ENCODE measurements at regions not wholly inside any gene's neighbourhood (a gene's known extent, or its start where the extent isn't known, plus 50 kb on each side); places are given as distances from the start of the nearest gene placed in this dataset.

DNA sequence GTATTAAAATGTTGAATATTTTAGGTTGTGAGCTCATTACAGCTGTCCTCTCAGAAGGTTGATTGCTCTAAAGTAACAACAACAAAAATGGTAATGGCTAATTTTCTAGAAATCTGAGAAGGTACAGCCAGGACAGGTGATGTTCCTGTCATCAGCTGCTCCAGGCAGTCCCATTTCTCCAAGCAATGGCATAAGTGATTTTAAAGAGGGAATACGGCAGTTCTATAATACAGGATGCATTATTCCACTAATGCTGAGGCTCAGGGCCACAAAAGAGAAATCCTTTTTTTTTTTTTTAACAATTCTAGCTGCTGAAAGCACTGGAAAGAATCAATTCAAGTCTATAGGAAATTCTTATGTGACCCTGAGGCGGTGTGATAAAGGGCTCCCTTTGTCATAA is 199.9 kb downstream of the PMAIP1 start:
- H3K9me3 ChIP-seq (ENCODE audit: insufficient read depth, low read length) = no peaks in the 10 kb centered on the region

DNA sequence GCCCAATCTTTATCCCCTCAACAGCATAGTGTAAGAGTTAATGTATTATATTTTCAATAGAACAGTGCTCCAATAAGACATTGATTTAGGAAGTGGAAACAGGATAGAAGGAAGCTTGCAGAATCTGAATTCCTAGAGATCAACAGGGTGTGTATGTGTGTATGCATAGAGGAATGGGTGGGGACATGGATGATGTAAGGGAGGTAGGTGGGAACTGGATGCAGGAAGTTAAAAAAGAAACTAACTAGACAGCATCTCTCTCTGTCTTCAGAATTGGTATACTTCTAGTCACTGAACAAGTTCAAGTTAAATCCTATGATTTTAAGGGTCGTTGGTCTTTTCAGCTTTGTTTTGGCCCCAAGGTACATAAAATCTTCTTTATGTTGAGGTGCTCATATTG is 196.6 kb downstream of the PMAIP1 start:
- Histone ChIP-seq H4K20me1 (ENCODE audit: low read depth, low read length) (no peaks in the 10 kb centered on the region), H3K4me2 (ENCODE audit: low read depth, low read length, poor library complexity, severe bottlenecking) (no peak overlapping the region), H3K9me2 (replicated peaks; ENCODE audit: insufficient read depth, low read length) (no peaks in the 10 kb centered on the region), H3K9me3 (ENCODE audit: insufficient read depth, low read length) (no peaks in the 10 kb centered on the region), H3K4me3 (ENCODE audit: insufficient read depth, low read length, poor library complexity, severe bottlenecking) (no peak overlapping the region), H3F3A (ENCODE audit: insufficient read depth) (no peaks in the 10 kb centered on the region), H2AFZ (ENCODE audit: low read depth, low read length, severe bottlenecking) (no peak overlapping the region), H3K79me2 (ENCODE audit: insufficient read depth, low read length) (no peaks in the 10 kb centered on the region), H3K27ac (ENCODE audit: low read depth, low read length) (no peak overlapping the region), H3K36me3 (ENCODE audit: low read length) (no peaks in the 10 kb centered on the region), H3K9ac (ENCODE audit: low read length) (no peak overlapping the region), H3K27me3 (ENCODE audit: low read length) (no peaks in the 10 kb centered on the region)
- TF ChIP-seq, protein P1, sequence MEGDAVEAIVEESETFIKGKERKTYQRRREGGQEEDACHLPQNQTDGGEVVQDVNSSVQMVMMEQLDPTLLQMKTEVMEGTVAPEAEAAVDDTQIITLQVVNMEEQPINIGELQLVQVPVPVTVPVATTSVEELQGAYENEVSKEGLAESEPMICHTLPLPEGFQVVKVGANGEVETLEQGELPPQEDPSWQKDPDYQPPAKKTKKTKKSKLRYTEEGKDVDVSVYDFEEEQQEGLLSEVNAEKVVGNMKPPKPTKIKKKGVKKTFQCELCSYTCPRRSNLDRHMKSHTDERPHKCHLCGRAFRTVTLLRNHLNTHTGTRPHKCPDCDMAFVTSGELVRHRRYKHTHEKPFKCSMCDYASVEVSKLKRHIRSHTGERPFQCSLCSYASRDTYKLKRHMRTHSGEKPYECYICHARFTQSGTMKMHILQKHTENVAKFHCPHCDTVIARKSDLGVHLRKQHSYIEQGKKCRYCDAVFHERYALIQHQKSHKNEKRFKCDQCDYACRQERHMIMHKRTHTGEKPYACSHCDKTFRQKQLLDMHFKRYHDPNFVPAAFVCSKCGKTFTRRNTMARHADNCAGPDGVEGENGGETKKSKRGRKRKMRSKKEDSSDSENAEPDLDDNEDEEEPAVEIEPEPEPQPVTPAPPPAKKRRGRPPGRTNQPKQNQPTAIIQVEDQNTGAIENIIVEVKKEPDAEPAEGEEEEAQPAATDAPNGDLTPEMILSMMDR (IDR thresholded peaks at IDR 0.05; ENCODE audit: insufficient read depth, low read length, poor library complexity, severe bottlenecking) = no peak
- TF ChIP-seq EZH2phosphoT487 (conservative IDR thresholded peaks at IDR 0.05; ENCODE audit: low read length) = no peak

More for the DNA sequence above, 199.9 kb downstream of the PMAIP1 start:
- Histone ChIP-seq H3K27me3 (ENCODE audit: low read length) (no peaks in the 10 kb centered on the region), H3K79me2 (ENCODE audit: insufficient read depth, low read length) (no peaks in the 10 kb centered on the region), H4K20me1 (ENCODE audit: low read depth, low read length) (no peaks in the 10 kb centered on the region), H3F3A (ENCODE audit: insufficient read depth) (no peaks in the 10 kb centered on the region), H2AFZ (ENCODE audit: low read depth, low read length, severe bottlenecking) (no peak overlapping the region), H3K9ac (ENCODE audit: low read length) (no peak overlapping the region), H3K4me2 (ENCODE audit: low read depth, low read length, poor library complexity, severe bottlenecking) (no peak overlapping the region), H3K9me2 (replicated peaks; ENCODE audit: insufficient read depth, low read length) (no peaks in the 10 kb centered on the region), H3K27ac (ENCODE audit: low read depth, low read length) (no peak overlapping the region), H3K36me3 (ENCODE audit: low read length) (no peaks in the 10 kb centered on the region), H3K4me3 (ENCODE audit: insufficient read depth, low read length, poor library complexity, severe bottlenecking) (no peak overlapping the region)
- TF ChIP-seq, protein P1 (IDR thresholded peaks at IDR 0.05; ENCODE audit: insufficient read depth, low read length, poor library complexity, severe bottlenecking) = no peak
- no peak for TF ChIP-seq EZH2phosphoT487 (conservative IDR thresholded peaks at IDR 0.05; ENCODE audit: low read length)

DNA sequence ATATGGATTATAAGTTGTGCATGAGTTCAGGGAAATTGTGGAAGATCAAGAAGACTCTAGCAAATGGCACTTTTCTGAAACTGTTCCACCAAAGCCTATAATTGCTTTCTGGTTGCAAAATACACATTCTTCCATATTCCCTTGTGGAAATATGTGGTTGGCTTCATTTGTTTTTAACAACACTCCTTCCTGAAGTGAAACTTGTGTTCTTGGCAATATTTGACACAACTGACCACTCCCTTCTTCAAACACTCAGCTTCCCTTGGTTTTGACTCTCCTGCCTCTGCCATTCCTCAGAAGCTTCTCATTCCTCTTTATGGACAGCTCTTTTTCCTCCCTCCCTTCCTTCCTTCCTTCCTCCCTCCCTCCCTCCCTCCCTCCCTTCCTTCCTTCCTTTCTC is 192.3 kb downstream of the PMAIP1 start:
- Histone ChIP-seq H3K27ac (ENCODE audit: low read depth, low read length) (no peak overlapping the region), H3K9me2 (replicated peaks; ENCODE audit: insufficient read depth, low read length) (no peaks in the 10 kb centered on the region), H3K27me3 (ENCODE audit: low read length) (no peaks in the 10 kb centered on the region), H4K20me1 (ENCODE audit: low read depth, low read length) (no peaks in the 10 kb centered on the region), H3K4me2 (ENCODE audit: low read depth, low read length, poor library complexity, severe bottlenecking) (no peak overlapping the region), H3K9me3 (ENCODE audit: insufficient read depth, low read length) (no peaks in the 10 kb centered on the region), H3K4me3 (ENCODE audit: insufficient read depth, low read length, poor library complexity, severe bottlenecking) (no peak overlapping the region), H3K9ac (ENCODE audit: low read length) (no peak overlapping the region), H3K79me2 (ENCODE audit: insufficient read depth, low read length) (no peaks in the 10 kb centered on the region), H3F3A (ENCODE audit: insufficient read depth) (no peaks in the 10 kb centered on the region), H3K36me3 (ENCODE audit: low read length) (no peaks in the 10 kb centered on the region), H2AFZ (ENCODE audit: low read depth, low read length, severe bottlenecking) (no peak overlapping the region)
- no peak for TF ChIP-seq EZH2phosphoT487 (conservative IDR thresholded peaks at IDR 0.05; ENCODE audit: low read length)
- TF ChIP-seq, protein P1 (IDR thresholded peaks at IDR 0.05; ENCODE audit: insufficient read depth, low read length, poor library complexity, severe bottlenecking) = no peak
